ENCODE measurements at regions not wholly inside any gene's neighbourhood (a gene's known extent, or its start where the extent isn't known, plus 50 kb on each side); places are given as distances from the start of the nearest gene placed in this dataset.

GRCh38 chr20:40536808-40537207 is 152.2 kb downstream of the MAFB start:
- Histone ChIP-seq H2AFZ (no peak overlapping the region), H3K4me2 (no peak overlapping the region), H3K9me2 (replicated peaks; ENCODE audit: insufficient read depth) (no peaks in the 10 kb centered on the region), H3K27ac (no peak overlapping the region), H4K20me1 (ENCODE audit: insufficient read depth, poor library complexity, severe bottlenecking) (no peaks in the 10 kb centered on the region), H3K27me3 (peaks cover 9% of the 10 kb centered on the region), H3K79me2 (no peaks in the 10 kb centered on the region), H3K4me3 (no peak overlapping the region), H3K9me3 (ENCODE audit: low read depth) (no peaks in the 10 kb centered on the region), H3K4me1 (ENCODE audit: insufficient read depth) (no peaks in the 10 kb centered on the region), H3K36me3 (replicated peaks; ENCODE audit: insufficient read depth, low read depth) (no peaks in the 10 kb centered on the region)
- 86% methylated on average over 4 of the region's 4 CpGs for WGBS (ENCODE audit: low lambda C conversion rate, missing lambda C conversion rate)
- TF ChIP-seq CTCF (IDR thresholded peaks at IDR 0.05; ENCODE audit: poor library complexity) (no peak), EZH2phosphoT487 (IDR thresholded peaks at IDR 0.05; ENCODE audit: low read depth, severe bottlenecking, unreplicated experiment) (no peak), EZH2 (IDR thresholded peaks at IDR 0.05; ENCODE audit: borderline replicate concordance) (no peak)
- DNase-seq (ENCODE audit: low spot score): no peak

- TF ChIP-seq EZH2phosphoT487 (IDR thresholded peaks at IDR 0.05; ENCODE audit: low read depth, severe bottlenecking, unreplicated experiment): no peak
- no peak for TF ChIP-seq EZH2 (IDR thresholded peaks at IDR 0.05; ENCODE audit: borderline replicate concordance)
- TF ChIP-seq CTCF (IDR thresholded peaks at IDR 0.05; ENCODE audit: poor library complexity): no peak
Measured at GRCh38 chr20:40535816-40536215, 153.2 kb downstream of the MAFB start.

GRCh38 chr20:40532103-40532502 is 156.9 kb downstream of the MAFB start:
- Histone ChIP-seq H3K4me3 (no peak overlapping the region), H3K27ac (no peak overlapping the region), H3K79me2 (no peaks in the 10 kb centered on the region), H3K27me3 (peaks cover 2% of the 10 kb centered on the region), H4K20me1 (ENCODE audit: insufficient read depth, poor library complexity, severe bottlenecking) (no peaks in the 10 kb centered on the region), H3K36me3 (replicated peaks; ENCODE audit: insufficient read depth, low read depth) (no peaks in the 10 kb centered on the region), H3K4me1 (ENCODE audit: insufficient read depth) (no peaks in the 10 kb centered on the region), H3K9me3 (ENCODE audit: low read depth) (no peaks in the 10 kb centered on the region), H3K4me2 (no peak overlapping the region), H3K9me2 (replicated peaks; ENCODE audit: insufficient read depth) (no peaks in the 10 kb centered on the region), H2AFZ (no peak overlapping the region)
- TF ChIP-seq CTCF (IDR thresholded peaks at IDR 0.05; ENCODE audit: poor library complexity): peak; percentile 14
- no peak for TF ChIP-seq EZH2 (IDR thresholded peaks at IDR 0.05; ENCODE audit: borderline replicate concordance)
- WGBS (ENCODE audit: low lambda C conversion rate, missing lambda C conversion rate): 62% methylated on average over 4 of the region's 4 CpGs
- no peak for DNase-seq (ENCODE audit: low spot score)

More at GRCh38 chr20:40535816-40536215, 153.2 kb downstream of the MAFB start:
- 87% methylated on average over 8 of the region's 8 CpGs for WGBS (ENCODE audit: low lambda C conversion rate, missing lambda C conversion rate)
- Histone ChIP-seq H3K4me2 (no peak overlapping the region), H3K9me3 (ENCODE audit: low read depth) (no peaks in the 10 kb centered on the region), H3K27ac (no peak overlapping the region), H3K4me3 (no peak overlapping the region), H3K79me2 (no peaks in the 10 kb centered on the region), H3K4me1 (ENCODE audit: insufficient read depth) (no peaks in the 10 kb centered on the region), H3K36me3 (replicated peaks; ENCODE audit: insufficient read depth, low read depth) (no peaks in the 10 kb centered on the region), H2AFZ (no peak overlapping the region), H3K27me3 (peaks cover 9% of the 10 kb centered on the region), H4K20me1 (ENCODE audit: insufficient read depth, poor library complexity, severe bottlenecking) (no peaks in the 10 kb centered on the region), H3K9me2 (replicated peaks; ENCODE audit: insufficient read depth) (no peaks in the 10 kb centered on the region)
- no peak for DNase-seq (ENCODE audit: low spot score)

- Histone ChIP-seq H3K36me3 (replicated peaks; ENCODE audit: insufficient read depth, low read depth) (no peaks in the 10 kb centered on the region), H3K4me2 (no peak overlapping the region), H3K79me2 (no peaks in the 10 kb centered on the region), H3K27ac (no peak overlapping the region), H3K27me3 (no peaks in the 10 kb centered on the region), H3K4me1 (ENCODE audit: insufficient read depth) (no peaks in the 10 kb centered on the region), H4K20me1 (ENCODE audit: insufficient read depth, poor library complexity, severe bottlenecking) (no peaks in the 10 kb centered on the region), H3K9me2 (replicated peaks; ENCODE audit: insufficient read depth) (no peaks in the 10 kb centered on the region), H2AFZ (no peak overlapping the region), H3K4me3 (no peak overlapping the region), H3K9me3 (ENCODE audit: low read depth) (no peaks in the 10 kb centered on the region)
- no peak for TF ChIP-seq EZH2phosphoT487 (IDR thresholded peaks at IDR 0.05; ENCODE audit: low read depth, severe bottlenecking, unreplicated experiment)
- TF ChIP-seq CTCF (IDR thresholded peaks at IDR 0.05; ENCODE audit: poor library complexity): no peak
- no peak for TF ChIP-seq EZH2 (IDR thresholded peaks at IDR 0.05; ENCODE audit: borderline replicate concordance)
- no peak for DNase-seq (ENCODE audit: low spot score)
- WGBS (ENCODE audit: low lambda C conversion rate, missing lambda C conversion rate): 47% methylated on average over 4 of the region's 4 CpGs
Measured at GRCh38 chr20:40525351-40525750, 163.7 kb downstream of the MAFB start.
